Naive thymus-derived CD4-positive, alpha-beta T cell (primary cell): ENCODE measurements at regions not wholly inside any gene's neighbourhood (a gene's known extent, or its start where the extent isn't known, plus 50 kb on each side); places are given as distances from the start of the nearest gene placed in this dataset.
"Not testable (repeated sequence)": the region's sequence is repeated elsewhere in the genome, so short reads cannot be mapped to it uniquely, and the experiment has no call there.

Source experiments
- ATAC-seq: fragments of 150-1000 bp; cut with Tn5 transposase; 2 replicates; pipeline ENCODE4 v1.10.0; 2021; ENCODE audit warnings: mild to moderate bottlenecking, moderate library complexity
- CTCF ChIA-PET: fragments of 350-600 bp; sonication (Branson Sonifier 250); formaldehyde crosslinking; loops from one replicate; lab custom pipeline; 2021; ENCODE audit warnings: antibody characterized with exemption; lab: Charles Lee
- POLR2A ChIA-PET: fragments of 350-600 bp; sonication (Branson Sonifier 250); formaldehyde crosslinking; loops from one replicate; lab custom pipeline; 2021; ENCODE audit warnings: antibody characterized with exemption, inconsistent platforms; lab: Charles Lee
- DNase-seq, 9 donors: peaks; one replicate each; pipeline versions ENCODE4 v3.0.0 to v3.0.0-alpha.2; 2020 to 2022; ENCODE audit warnings: mixed read lengths in 1 of 9
- H3K27ac ChIP-seq: one replicate; pipeline ENCODE4 v1.7.0; 2013; ENCODE audit warnings: mild to moderate bottlenecking, low read depth, low read length, moderate library complexity
- H3K27me3 ChIP-seq, 2 donors: one replicate each; pipeline ENCODE4 v1.7.0; 2013; ENCODE audit warnings: low read length in 2 of 2, mild to moderate bottlenecking in 2 of 2, moderate library complexity in 2 of 2; ENCODE audit not compliant: control insufficient read depth in 2 of 2, insufficient read depth in 2 of 2
- H3K36me3 ChIP-seq, 3 experiments: 1 replicate in 2 of 3; 2 replicates in 1 of 3; pipeline ENCODE4 v1.7.0; 2013; ENCODE audit warnings: low read length in 3 of 3, mild to moderate bottlenecking in 3 of 3, moderate library complexity in 1 of 3; ENCODE audit not compliant: insufficient read depth in 3 of 3, control insufficient read depth in 2 of 3
- H3K4me1 ChIP-seq, 2 donors: one replicate each; pipeline ENCODE4 v1.7.0; 2013; ENCODE audit warnings: low read length in 2 of 2, mild to moderate bottlenecking in 2 of 2, moderate library complexity in 1 of 2; ENCODE audit not compliant: control insufficient read depth in 2 of 2, insufficient read depth in 2 of 2
- H3K4me3 ChIP-seq: 2 replicates; pipeline ENCODE4 v1.7.0; 2013; ENCODE audit warnings: mild to moderate bottlenecking, low read length
- H3K9me3 ChIP-seq, 3 experiments: 1 replicate in 2 of 3; 2 replicates in 1 of 3; pipeline ENCODE4 v1.7.0; 2013; ENCODE audit warnings: low read length in 3 of 3; ENCODE audit not compliant: control insufficient read depth in 2 of 3
- H3K27ac Mint-ChIP-seq, 9 donors: one replicate each; pipeline ENCODE4 v1.8.0; 2020 to 2022; ENCODE audit warnings: mixed read lengths in 9 of 9, mild to moderate bottlenecking in 8 of 9, moderate library complexity in 5 of 9, inconsistent platforms in 2 of 9
- H3K27me3 Mint-ChIP-seq, 5 donors: one replicate each; pipeline ENCODE4 v1.8.0; 2021 to 2022; ENCODE audit warnings: mixed read lengths in 5 of 5, mild to moderate bottlenecking in 1 of 5
- H3K36me3 Mint-ChIP-seq, 5 donors: one replicate each; pipeline ENCODE4 v1.8.0; 2020 to 2022; ENCODE audit warnings: mixed read lengths in 5 of 5, mild to moderate bottlenecking in 3 of 5, inconsistent platforms in 1 of 5
- H3K4me1 Mint-ChIP-seq, 7 donors: one replicate each; pipeline ENCODE4 v1.8.0; 2020 to 2022; ENCODE audit warnings: mixed read lengths in 7 of 7, mild to moderate bottlenecking in 3 of 7, inconsistent platforms in 1 of 7
- H3K4me3 Mint-ChIP-seq, 10 donors: one replicate each; pipeline ENCODE4 v1.8.0; 2020 to 2022; ENCODE audit warnings: mild to moderate bottlenecking in 10 of 10, mixed read lengths in 10 of 10, moderate library complexity in 6 of 10, inconsistent platforms in 2 of 10
- H3K9me3 Mint-ChIP-seq, 11 donors: one replicate each; pipeline ENCODE4 v1.8.0; 2020 to 2022; ENCODE audit warnings: mixed read lengths in 11 of 11, mild to moderate bottlenecking in 4 of 11, inconsistent platforms in 1 of 11, moderate library complexity in 1 of 11
- intact Hi-C, 2 donors: fragments of 100-400 bp; cut with micrococcal nuclease; formaldehyde crosslinking; loops; one replicate each; pipeline ENCODE4 v1.15.1; 2023

DNA sequence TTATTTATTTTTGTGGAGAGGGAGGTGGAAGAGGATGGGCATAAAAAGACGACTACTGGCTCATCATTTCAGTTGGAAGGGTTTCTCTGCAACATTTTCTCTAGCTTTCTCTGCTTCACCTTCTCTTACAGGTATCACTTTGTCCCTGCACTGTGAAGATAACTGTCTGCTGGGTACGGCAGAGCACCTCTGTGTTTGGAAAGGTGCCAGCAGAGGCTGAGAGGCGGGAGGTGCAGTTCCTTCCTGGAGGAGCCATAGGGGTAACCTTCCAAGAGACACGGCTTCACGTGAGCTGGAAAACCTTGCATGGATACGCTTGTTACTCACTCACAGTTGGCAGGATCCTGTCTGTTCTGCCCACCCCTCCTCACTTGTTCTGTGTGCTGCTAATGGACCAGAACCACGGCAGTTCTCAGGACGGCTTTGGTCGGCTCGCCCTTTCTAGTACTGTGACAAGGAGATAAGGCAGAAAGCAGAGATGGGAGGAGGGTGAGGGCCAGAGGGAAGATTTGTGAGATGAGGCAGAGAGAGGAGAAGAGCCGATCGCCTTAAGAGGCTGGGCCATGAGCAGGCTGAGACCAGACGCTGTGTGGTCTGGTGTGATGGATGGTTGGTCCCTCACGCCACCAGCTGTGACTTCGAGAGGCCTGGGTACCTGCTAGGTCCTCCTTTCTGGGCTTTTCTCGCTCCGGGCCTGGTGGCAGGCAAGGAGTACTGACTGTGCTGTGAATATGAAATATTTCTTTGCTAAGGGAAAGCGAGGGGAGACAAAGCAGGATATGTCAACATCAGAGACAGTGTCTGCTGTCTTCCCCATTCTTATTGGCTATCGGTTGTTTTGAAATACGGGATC is 66.8 kb downstream of the MRPL57 start:
- H3K27ac Mint-ChIP-seq: peak overlapping the region in 2 of 9 donors; percentile 1 to 67
- Histone ChIP-seq H3K4me1 (no peaks in the 10 kb centered on the region), H3K36me3 (no peaks in the 10 kb centered on the region), H3K27me3 (no peaks in the 10 kb centered on the region), H3K27ac (no peak overlapping the region), H3K4me3 (no peak overlapping the region), H3K9me3 (no peaks in the 10 kb centered on the region)
- CTCF ChIA-PET: no interaction called here
- peaks cover 0 to 3% (median 0%) of the 10 kb centered on the region in 11 donors for H3K9me3 Mint-ChIP-seq
- H3K36me3 Mint-ChIP-seq: no peaks in the 10 kb centered on the region
- no peak for ATAC-seq
- peaks cover 0 to 10% (median 3%) of the 10 kb centered on the region in 5 donors for H3K27me3 Mint-ChIP-seq
- DNase-seq: no peak
- peaks cover 5 to 24% (median 7%) of the 10 kb centered on the region in 7 donors for H3K4me1 Mint-ChIP-seq
- H3K4me3 Mint-ChIP-seq: peak overlapping the region in 4 of 10 donors; percentile 18 to 43 (median 34)
- POLR2A ChIA-PET: no interaction called here
- intact Hi-C loops: no loop called here

DNA sequence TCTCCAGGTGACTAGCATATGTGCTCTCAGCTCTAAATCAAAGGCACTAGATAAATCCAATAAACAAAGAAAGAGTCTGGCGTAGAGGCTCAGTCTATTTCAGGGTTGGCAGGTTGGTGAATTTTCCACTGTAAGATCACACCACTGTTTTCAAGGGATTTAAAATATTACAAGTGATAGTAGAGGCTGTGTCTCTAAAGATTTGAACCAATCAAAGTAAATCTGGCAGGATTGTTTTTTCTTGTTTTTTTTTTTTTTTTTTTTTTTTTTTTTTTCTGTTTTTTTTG is 67.4 kb downstream of the MRPL57 start:
- H3K4me1 ChIP-seq, POLR2A ChIA-PET, CTCF ChIA-PET, H3K27me3 ChIP-seq, intact Hi-C loops, H3K4me3 ChIP-seq, ATAC-seq, H3K27ac ChIP-seq, H3K9me3 Mint-ChIP-seq, H3K36me3 Mint-ChIP-seq, H3K9me3 ChIP-seq, H3K36me3 ChIP-seq, DNase-seq: not testable (repeated sequence)
- Mint-ChIP-seq H3K27ac (peak overlapping the region in 1 of 9 donors; percentile 1), H3K4me3 (peak overlapping the region in 1 of 10 donors; percentile 18), H3K4me1 (peaks cover 5 to 24% (median 7%) of the 10 kb centered on the region in 7 donors), H3K27me3 (peaks cover 0 to 10% (median 3%) of the 10 kb centered on the region in 5 donors)

DNA sequence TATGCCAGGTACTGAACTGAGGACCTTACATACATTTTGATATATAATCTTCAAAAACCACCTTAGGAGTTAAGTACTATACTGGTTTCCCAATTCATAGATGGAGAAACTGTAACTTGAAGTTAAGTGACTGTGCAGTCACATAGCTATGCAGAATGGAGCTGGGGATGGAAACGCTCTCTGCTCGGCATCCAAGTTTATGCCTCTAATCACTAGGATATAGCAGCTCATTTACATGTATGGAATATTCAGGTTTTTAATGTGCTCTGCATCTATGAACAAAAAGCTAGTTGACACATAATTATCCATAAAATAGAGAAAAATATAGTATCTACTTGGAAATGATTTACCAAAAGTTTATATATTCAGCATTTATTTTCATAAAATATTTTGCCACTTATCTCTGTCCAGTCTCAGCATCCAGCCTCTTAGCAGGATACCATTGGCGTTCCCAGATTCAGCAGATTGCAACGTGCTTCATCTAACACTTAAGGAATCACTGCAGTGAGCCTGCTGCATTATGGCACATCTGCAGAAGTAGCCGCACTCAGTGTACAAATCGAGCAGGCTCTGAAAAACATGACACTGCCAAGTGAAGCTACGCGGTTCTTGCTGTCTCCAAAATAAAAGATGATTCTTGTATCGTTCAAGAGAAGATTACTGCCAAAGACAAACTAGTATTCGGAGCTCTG is 70.4 kb downstream of the MRPL57 start:
- Mint-ChIP-seq H3K9me3 (peaks cover 0 to 3% (median 0%) of the 10 kb centered on the region in 11 donors), H3K4me1 (peaks cover 0 to 16% (median 4%) of the 10 kb centered on the region in 7 donors), H3K36me3 (no peaks in the 10 kb centered on the region), H3K27ac (no peak overlapping the region), H3K27me3 (peaks cover 0 to 21% (median 6%) of the 10 kb centered on the region in 5 donors), H3K4me3 (no peak overlapping the region)
- intact Hi-C loops: no loop called here
- no peaks in the 10 kb centered on the region for H3K27me3 ChIP-seq
- CTCF ChIA-PET: no interaction called here
- POLR2A ChIA-PET: no interaction called here
- no peak for ATAC-seq
- H3K36me3 ChIP-seq: no peaks in the 10 kb centered on the region
- H3K27ac ChIP-seq: no peak overlapping the region
- no peak for DNase-seq
- H3K9me3 ChIP-seq: no peaks in the 10 kb centered on the region
- H3K4me3 ChIP-seq: no peak overlapping the region
- no peaks in the 10 kb centered on the region for H3K4me1 ChIP-seq

DNA sequence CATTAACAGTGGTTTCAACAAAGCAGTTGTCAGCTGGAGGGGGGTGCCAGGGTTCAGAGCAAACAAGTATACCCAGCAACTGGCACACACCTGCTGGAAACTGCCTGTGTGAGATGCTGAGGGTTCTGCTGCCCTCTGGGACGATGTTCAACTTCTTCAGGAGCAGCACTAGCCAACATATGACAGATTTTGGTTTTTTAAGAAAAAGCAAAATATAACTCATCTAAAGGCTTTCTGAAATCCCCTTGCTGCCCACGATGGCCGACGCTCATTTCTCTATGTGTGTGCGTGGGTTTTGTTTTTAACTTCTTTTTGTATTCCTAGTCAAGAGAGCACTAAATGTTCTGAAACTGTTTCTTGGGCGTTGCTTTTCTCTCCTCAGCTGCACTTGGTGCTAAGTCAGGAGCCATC is 79.9 kb downstream of the MRPL57 start:
- H3K4me3 ChIP-seq: no peak overlapping the region
- no peaks in the 10 kb centered on the region for H3K36me3 ChIP-seq
- no peak for ATAC-seq
- peaks cover 0 to 8% (median 0%) of the 10 kb centered on the region in 7 donors for H3K4me1 Mint-ChIP-seq
- peaks cover 0 to 3% (median 0%) of the 10 kb centered on the region in 11 donors for H3K9me3 Mint-ChIP-seq
- H3K27me3 Mint-ChIP-seq: peaks cover 0 to 21% (median 11%) of the 10 kb centered on the region in 5 donors
- H3K27ac ChIP-seq: no peak overlapping the region
- DNase-seq: no peak
- H3K4me1 ChIP-seq: no peaks in the 10 kb centered on the region
- no peaks in the 10 kb centered on the region for H3K36me3 Mint-ChIP-seq
- no peaks in the 10 kb centered on the region for H3K27me3 ChIP-seq
- no peaks in the 10 kb centered on the region for H3K9me3 ChIP-seq
- ChIA-PET POLR2A (no interaction called here), CTCF (no interaction called here)
- peak overlapping the region in 1 of 9 donors; percentile 32 for H3K27ac Mint-ChIP-seq
- intact Hi-C loops: no loop called here
- H3K4me3 Mint-ChIP-seq: no peak overlapping the region

DNA sequence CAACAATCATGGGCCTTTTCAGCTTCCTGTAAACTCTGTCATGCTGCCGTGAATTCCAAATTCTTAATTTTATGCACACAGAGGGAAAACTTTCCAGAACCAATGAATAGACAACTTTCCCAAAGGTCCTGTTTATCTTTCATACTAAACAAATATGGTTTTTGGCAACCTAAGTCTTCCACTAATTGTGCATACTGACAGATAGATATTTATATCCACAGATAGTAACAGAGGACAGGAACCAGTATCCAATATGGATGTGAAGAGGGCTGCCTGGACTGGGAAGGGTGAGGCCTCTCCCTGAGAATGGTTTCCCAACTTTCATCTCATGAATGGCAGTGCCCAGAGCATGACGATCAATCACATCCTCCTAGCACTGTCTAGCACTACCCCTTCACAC is 80.4 kb downstream of the MRPL57 start:
- intact Hi-C loops: no loop called here
- POLR2A ChIA-PET: no interaction called here
- Histone ChIP-seq H3K36me3 (no peaks in the 10 kb centered on the region), H3K4me1 (no peaks in the 10 kb centered on the region), H3K27me3 (no peaks in the 10 kb centered on the region), H3K9me3 (no peaks in the 10 kb centered on the region), H3K27ac (no peak overlapping the region), H3K4me3 (no peak overlapping the region)
- DNase-seq (no peak), ATAC-seq (no peak)
- Mint-ChIP-seq H3K4me3 (no peak overlapping the region), H3K9me3 (peaks cover 0 to 2% (median 0%) of the 10 kb centered on the region in 11 donors), H3K36me3 (no peaks in the 10 kb centered on the region), H3K4me1 (peaks cover 0 to 8% (median 0%) of the 10 kb centered on the region in 7 donors), H3K27me3 (peaks cover 0 to 17% (median 11%) of the 10 kb centered on the region in 5 donors), H3K27ac (peak overlapping the region in 1 of 9 donors; percentile 32)
- CTCF ChIA-PET: no interaction called here

DNA sequence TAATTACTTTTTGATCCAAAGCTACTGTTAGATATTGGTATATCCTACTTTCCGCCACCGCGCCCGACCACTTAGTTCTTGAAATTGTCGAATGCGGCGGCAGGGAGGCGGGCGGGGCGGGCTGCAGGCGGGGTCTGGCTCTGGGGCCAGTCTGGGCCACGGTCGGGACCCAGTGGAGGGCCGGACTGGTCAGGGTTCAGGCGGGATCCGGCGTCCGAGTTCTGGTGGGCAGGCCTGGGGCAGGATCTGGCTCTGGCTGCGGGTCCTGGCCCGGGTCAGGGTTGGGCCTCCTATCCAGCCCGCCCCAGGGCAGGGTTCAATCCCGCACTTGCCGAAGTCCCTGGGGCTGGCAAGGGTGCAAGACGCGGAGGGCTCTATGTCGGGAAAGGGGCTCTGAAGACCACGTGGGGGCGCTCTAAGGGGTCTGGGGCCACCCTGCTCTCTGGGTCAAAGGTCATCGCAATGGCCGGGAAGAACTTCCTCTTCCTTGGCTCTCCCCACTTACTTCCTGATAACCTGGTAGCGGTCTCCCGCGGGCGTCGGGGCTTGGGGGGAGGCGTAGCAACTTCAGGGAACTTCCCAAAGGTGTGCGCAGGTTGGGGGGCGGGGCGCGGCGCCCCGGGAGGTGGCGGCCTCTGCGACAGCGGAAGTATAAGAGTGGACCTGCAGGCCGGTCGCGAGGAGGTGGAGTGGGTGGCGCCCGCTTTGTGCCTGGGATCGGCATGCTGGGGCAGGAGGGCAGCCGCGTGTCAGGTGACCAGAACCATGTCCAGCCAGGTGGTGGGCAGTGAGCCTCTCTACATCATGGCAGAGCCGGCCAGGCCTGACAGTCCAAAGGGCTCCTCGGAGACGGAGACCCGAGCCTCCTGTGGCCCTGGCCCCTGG is 83.4 kb downstream of the MRPL57 start:
- Histone ChIP-seq H3K4me3 (no peak overlapping the region), H3K9me3 (no peaks in the 10 kb centered on the region), H3K27me3 (no peaks in the 10 kb centered on the region), H3K36me3 (no peaks in the 10 kb centered on the region), H3K4me1 (no peaks in the 10 kb centered on the region), H3K27ac (no peak overlapping the region)
- POLR2A ChIA-PET: no interaction called here
- Mint-ChIP-seq H3K4me3 (no peak overlapping the region), H3K36me3 (no peaks in the 10 kb centered on the region), H3K4me1 (peaks cover 0 to 8% (median 0%) of the 10 kb centered on the region in 7 donors), H3K27ac (no peak overlapping the region), H3K9me3 (no peaks in the 10 kb centered on the region), H3K27me3 (peaks cover 0 to 3% (median 0%) of the 10 kb centered on the region in 5 donors)
- DNase-seq: no peak
- CTCF ChIA-PET: no interaction called here
- intact Hi-C loops: no loop called here
- ATAC-seq: no peak
